Breast epithelium (tissue), 4 donors: ENCODE measurements at regions not wholly inside any gene's neighbourhood (a gene's known extent, or its start where the extent isn't known, plus 50 kb on each side); places are given as distances from the start of the nearest gene placed in this dataset.

Experiments
- DNase-seq, 2 donors: peaks; one replicate each; pipeline ENCODE4 v3.0.0-alpha.2; 2019; ENCODE audit warnings: low spot score in 2 of 2
- H3K27ac ChIP-seq, 2 donors: fragments of 200-600 bp; sonication (generic) in 1 of 2; one replicate each; pipeline ENCODE4 v1.5.1; 2016 to 2019; ENCODE audit warnings: mild to moderate bottlenecking in 1 of 2
- H3K27me3 ChIP-seq, 2 donors: fragments of 200-600 bp; sonication (generic) in 1 of 2; one replicate each; pipeline versions ENCODE4 v1.5.1 to v1.6.0; 2017 to 2019; ENCODE audit warnings: control low read depth in 1 of 2, mild to moderate bottlenecking in 1 of 2
- H3K36me3 ChIP-seq: fragments of 200-600 bp; one replicate; pipeline ENCODE4 v1.5.1; 2019
- H3K4me1 ChIP-seq, 2 donors: fragments of 200-600 bp; sonication (generic); one replicate each; pipeline ENCODE4 v1.5.1; 2016 to 2019; ENCODE audit warnings: control low read depth in 1 of 2
- H3K4me3 ChIP-seq, 3 donors: fragments of 200-600 bp; sonication (generic); 1 replicate in 2 of 3; 2 replicates in 1 of 3; pipeline ENCODE4 v1.5.1; 2016 to 2019; ENCODE audit warnings: mild to moderate bottlenecking in 3 of 3, moderate library complexity in 2 of 3
- H3K9me3 ChIP-seq, 2 donors: fragments of 200-600 bp; sonication (generic) in 1 of 2; one replicate each; pipeline ENCODE4 v1.5.1; 2016 to 2019; ENCODE audit warnings: control low read depth in 1 of 2
- POLR2A ChIP-seq: fragments of 450-650 bp; IDR thresholded peaks from one replicate; pipeline ENCODE4 v1.6.1; 2016; ENCODE audit warnings: antibody characterized with exemption, mild to moderate bottlenecking, moderate library complexity
- POLR2AphosphoS5 ChIP-seq, 3 donors: sonication (generic); formaldehyde crosslinking; IDR thresholded peaks; one replicate each; pipeline ENCODE4 v1.6.1; 2017; ENCODE audit warnings: antibody characterized with exemption in 3 of 3
- intact Hi-C: fragments of 100-400 bp; cut with DNase I; formaldehyde crosslinking; loops from one replicate; pipeline ENCODE4 v1.15.1; 2023; ENCODE audit warnings: low total_unique reads
- TF ChIP-seq, protein P1 (sequence below), 3 donors: fragments of 450-650 bp; IDR thresholded peaks; one replicate each; pipeline ENCODE4 v1.5.1; 2016 to 2017; ENCODE audit warnings: antibody characterized with exemption in 3 of 3, mild to moderate bottlenecking in 3 of 3, moderate library complexity in 3 of 3

DNA sequence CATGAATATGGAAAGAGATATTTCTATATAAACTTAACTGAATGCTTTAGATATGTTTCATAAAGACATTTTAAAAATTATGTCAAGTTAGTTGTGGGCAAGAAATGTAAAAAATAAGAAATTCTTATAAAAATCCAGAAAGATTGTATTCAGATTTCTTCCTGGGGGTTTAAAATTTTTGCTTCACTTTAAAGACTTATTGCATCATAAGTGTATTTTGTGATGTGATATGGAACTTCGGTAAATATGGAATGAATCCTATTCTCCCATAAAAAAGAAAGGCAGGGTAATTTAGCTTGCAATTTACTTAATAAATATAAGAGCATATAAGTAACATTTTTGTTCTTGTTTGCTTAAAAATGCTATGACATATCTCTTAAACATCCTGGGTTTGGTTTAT lies 104.8 kb upstream of the CWC22 start:
- intact Hi-C loops = loop anchor here (2.0 kb wide), 1 partner anchor 37 kb away; no protein-coding TSS in a partner anchor
- Histone ChIP-seq H3K36me3 (no peaks in the 10 kb centered on the region), H3K4me1 (no peaks in the 10 kb centered on the region), H3K27me3 (no peaks in the 10 kb centered on the region), H3K27ac (no peak overlapping the region), H3K9me3 (no peaks in the 10 kb centered on the region), H3K4me3 (no peak overlapping the region)
- DNase-seq = no peak
- TF ChIP-seq POLR2A = no peak
- no peak for TF ChIP-seq POLR2AphosphoS5 (IDR thresholded peaks at IDR 0.05)
- TF ChIP-seq, protein P1, sequence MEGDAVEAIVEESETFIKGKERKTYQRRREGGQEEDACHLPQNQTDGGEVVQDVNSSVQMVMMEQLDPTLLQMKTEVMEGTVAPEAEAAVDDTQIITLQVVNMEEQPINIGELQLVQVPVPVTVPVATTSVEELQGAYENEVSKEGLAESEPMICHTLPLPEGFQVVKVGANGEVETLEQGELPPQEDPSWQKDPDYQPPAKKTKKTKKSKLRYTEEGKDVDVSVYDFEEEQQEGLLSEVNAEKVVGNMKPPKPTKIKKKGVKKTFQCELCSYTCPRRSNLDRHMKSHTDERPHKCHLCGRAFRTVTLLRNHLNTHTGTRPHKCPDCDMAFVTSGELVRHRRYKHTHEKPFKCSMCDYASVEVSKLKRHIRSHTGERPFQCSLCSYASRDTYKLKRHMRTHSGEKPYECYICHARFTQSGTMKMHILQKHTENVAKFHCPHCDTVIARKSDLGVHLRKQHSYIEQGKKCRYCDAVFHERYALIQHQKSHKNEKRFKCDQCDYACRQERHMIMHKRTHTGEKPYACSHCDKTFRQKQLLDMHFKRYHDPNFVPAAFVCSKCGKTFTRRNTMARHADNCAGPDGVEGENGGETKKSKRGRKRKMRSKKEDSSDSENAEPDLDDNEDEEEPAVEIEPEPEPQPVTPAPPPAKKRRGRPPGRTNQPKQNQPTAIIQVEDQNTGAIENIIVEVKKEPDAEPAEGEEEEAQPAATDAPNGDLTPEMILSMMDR (IDR thresholded peaks at IDR 0.05) = no peak

DNA sequence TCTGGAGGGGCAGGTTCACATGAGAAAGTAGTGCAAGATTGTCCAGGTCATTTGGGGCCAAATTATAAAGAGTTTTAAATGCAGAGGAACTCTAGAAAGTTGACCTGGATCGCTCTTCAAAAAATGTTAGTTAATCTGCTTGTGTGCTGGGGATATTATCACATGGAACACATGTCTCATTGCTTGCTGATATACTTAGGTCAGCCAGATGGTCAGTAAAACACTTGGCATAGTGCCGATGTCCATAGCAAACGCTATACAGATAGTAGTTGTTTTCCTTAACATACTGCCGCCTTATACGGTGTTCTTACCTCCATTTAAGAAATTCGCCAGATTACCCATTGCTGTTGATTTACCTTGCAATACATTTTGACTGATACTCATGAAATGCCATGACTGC lies 103.4 kb upstream of the CWC22 start:
- Histone ChIP-seq H3K27ac (no peak overlapping the region), H3K4me1 (no peaks in the 10 kb centered on the region), H3K4me3 (no peak overlapping the region), H3K36me3 (no peaks in the 10 kb centered on the region), H3K27me3 (no peaks in the 10 kb centered on the region), H3K9me3 (no peaks in the 10 kb centered on the region)
- TF ChIP-seq, protein P1 (IDR thresholded peaks at IDR 0.05) = no peak
- intact Hi-C loops = no loop called here
- DNase-seq = no peak

DNA sequence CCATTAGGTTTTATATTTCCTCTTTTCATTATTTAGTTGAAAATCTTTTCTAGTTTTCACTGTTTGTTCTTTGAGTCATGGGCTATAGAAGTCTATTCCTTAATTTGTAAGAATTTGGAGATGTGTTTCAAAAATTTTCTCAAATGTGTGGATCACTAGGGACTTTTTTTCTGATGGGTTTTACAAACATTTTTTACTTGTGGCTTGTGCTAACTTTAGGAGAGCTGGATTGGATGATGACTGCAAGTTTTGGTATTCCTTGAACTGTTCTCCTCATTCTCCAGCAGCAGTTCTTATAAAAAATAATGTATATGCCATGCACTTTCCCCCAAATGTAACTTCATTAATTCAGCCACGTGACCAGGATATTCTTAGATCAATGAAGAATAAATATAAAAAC lies 94.7 kb upstream of the CWC22 start:
- no peaks in the 10 kb centered on the region for H3K4me1 ChIP-seq
- TF ChIP-seq POLR2A (no peak), POLR2AphosphoS5 (IDR thresholded peaks at IDR 0.05) (no peak)
- TF ChIP-seq, protein P1 (IDR thresholded peaks at IDR 0.05) = no peak
- H3K27ac ChIP-seq = no peak overlapping the region
- intact Hi-C loops = no loop called here
- no peaks in the 10 kb centered on the region for H3K27me3 ChIP-seq
- no peaks in the 10 kb centered on the region for H3K9me3 ChIP-seq
- no peak overlapping the region for H3K4me3 ChIP-seq
- DNase-seq = no peak
- H3K36me3 ChIP-seq = no peaks in the 10 kb centered on the region

DNA sequence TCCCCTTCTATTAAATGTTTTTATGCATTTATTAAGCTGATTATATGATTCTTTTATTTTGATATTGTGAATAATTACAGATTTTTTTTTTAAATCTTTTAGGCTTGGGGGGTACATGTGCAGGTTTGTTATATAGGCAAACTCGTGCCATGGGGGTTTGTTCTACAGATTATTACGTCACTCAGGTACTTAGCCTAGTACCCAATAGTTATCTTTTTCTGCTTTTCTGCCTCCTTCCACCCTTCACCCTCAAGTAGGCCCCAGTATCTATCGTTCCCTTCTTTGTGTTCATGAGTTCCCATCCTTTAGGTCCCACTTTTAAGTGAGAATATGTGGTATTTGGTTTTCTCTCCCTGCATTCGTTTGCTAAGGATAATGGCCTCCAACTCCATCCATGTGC lies 92.2 kb upstream of the CWC22 start:
- Histone ChIP-seq H3K27me3 (no peaks in the 10 kb centered on the region), H3K9me3 (no peaks in the 10 kb centered on the region), H3K36me3 (no peaks in the 10 kb centered on the region), H3K4me3 (no peak overlapping the region), H3K4me1 (no peaks in the 10 kb centered on the region), H3K27ac (no peak overlapping the region)
- intact Hi-C loops = no loop called here
- no peak for DNase-seq
- TF ChIP-seq POLR2AphosphoS5 (IDR thresholded peaks at IDR 0.05) (no peak), POLR2A (no peak)
- TF ChIP-seq, protein P1 (IDR thresholded peaks at IDR 0.05) = no peak

DNA sequence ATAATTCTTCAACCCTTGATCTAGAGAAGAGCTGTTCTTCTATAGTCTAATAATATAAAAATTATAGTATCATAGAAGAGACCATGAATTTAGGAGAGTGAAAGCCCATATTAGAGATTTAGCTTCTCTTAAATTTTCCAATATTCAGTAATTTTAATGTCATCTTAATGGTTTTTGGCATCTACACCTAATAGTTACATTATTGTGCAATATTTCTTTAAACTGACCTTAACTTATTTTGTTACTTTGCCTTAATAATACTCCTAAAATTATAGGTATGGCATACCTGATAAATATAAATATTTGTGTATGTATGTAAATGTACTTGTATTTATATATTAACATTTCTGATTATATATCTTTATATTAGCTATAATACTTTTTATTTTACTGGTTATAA lies 78.0 kb upstream of the CWC22 start:
- H3K27ac ChIP-seq = no peak overlapping the region
- H3K4me1 ChIP-seq = no peaks in the 10 kb centered on the region
- DNase-seq = no peak
- H3K4me3 ChIP-seq = no peak overlapping the region
- no peaks in the 10 kb centered on the region for H3K36me3 ChIP-seq
- H3K9me3 ChIP-seq = peaks cover 0 to 19% of the 10 kb centered on the region in 2 donors
- intact Hi-C loops = no loop called here
- H3K27me3 ChIP-seq = no peaks in the 10 kb centered on the region
- TF ChIP-seq, protein P1 (IDR thresholded peaks at IDR 0.05) = no peak
- TF ChIP-seq POLR2A = no peak
- TF ChIP-seq POLR2AphosphoS5 (IDR thresholded peaks at IDR 0.05) = no peak
